ENCODE measurements at regions not wholly inside any gene's neighbourhood (a gene's known extent, or its start where the extent isn't known, plus 50 kb on each side); places are given as distances from the start of the nearest gene placed in this dataset.

GRCh38 chr2:204012072-204012653, 75.6 kb downstream of the ICOS start:
- no peak for DNase-seq (ENCODE audit: low read depth in 3 of 3)

GRCh38 chr2:204015118-204015843, 78.7 kb downstream of the ICOS start:
- DNase-seq (ENCODE audit: low read depth in 3 of 3) = no peak

- no peak for DNase-seq (ENCODE audit: low read depth in 3 of 3)
Observed at GRCh38 chr2:204018717-204019116, 82.2 kb downstream of the ICOS start.

GRCh38 chr2:204019572-204020501, 83.3 kb downstream of the ICOS start:
- peak in 1 of 3 experiments; percentile 28 for DNase-seq (ENCODE audit: low read depth in 3 of 3)

- no peak for DNase-seq (ENCODE audit: low read depth in 3 of 3)
Observed at GRCh38 chr2:204021290-204022081, 84.9 kb downstream of the ICOS start.

- no peak for DNase-seq (ENCODE audit: low read depth in 3 of 3)
Observed at GRCh38 chr2:204022550-204022949, 86.0 kb downstream of the ICOS start.

GRCh38 chr2:204023088-204023487, 86.5 kb downstream of the ICOS start:
- no peak for DNase-seq (ENCODE audit: low read depth in 3 of 3)

GRCh38 chr2:204024503-204024902, 87.9 kb downstream of the ICOS start:
- no peak for DNase-seq (ENCODE audit: low read depth in 3 of 3)

- DNase-seq (ENCODE audit: low read depth in 3 of 3) = no peak
Observed at GRCh38 chr2:204024906-204025475, 88.4 kb downstream of the ICOS start.

GRCh38 chr2:204026294-204026693, 89.7 kb downstream of the ICOS start:
- DNase-seq (ENCODE audit: low read depth in 3 of 3) = no peak

- no peak for DNase-seq (ENCODE audit: low read depth in 3 of 3)
Observed at GRCh38 chr2:204027091-204027490, 90.5 kb downstream of the ICOS start.

GRCh38 chr2:204030322-204030721, 93.8 kb downstream of the ICOS start:
- no peak for DNase-seq (ENCODE audit: low read depth in 3 of 3)

- no peak for DNase-seq (ENCODE audit: low read depth in 3 of 3)
Observed at GRCh38 chr2:204031056-204031455, 94.5 kb downstream of the ICOS start.

GRCh38 chr2:204032301-204032700, 95.7 kb downstream of the ICOS start:
- DNase-seq (ENCODE audit: low read depth in 3 of 3) = no peak

GRCh38 chr2:204033611-204034495, 97.3 kb downstream of the ICOS start:
- no peak for DNase-seq (ENCODE audit: low read depth in 3 of 3)

- no peak for DNase-seq (ENCODE audit: low read depth in 3 of 3)
Observed at GRCh38 chr2:204036706-204037105, 100.1 kb downstream of the ICOS start.

GRCh38 chr2:204037286-204037685, 100.7 kb downstream of the ICOS start:
- DNase-seq (ENCODE audit: low read depth in 3 of 3) = no peak

- DNase-seq (ENCODE audit: low read depth in 3 of 3) = no peak
Observed at GRCh38 chr2:204039298-204039838, 102.8 kb downstream of the ICOS start.

- DNase-seq (ENCODE audit: low read depth in 3 of 3) = no peak
Observed at GRCh38 chr2:204040016-204040415, 103.5 kb downstream of the ICOS start.

- no peak for DNase-seq (ENCODE audit: low read depth in 3 of 3)
Observed at GRCh38 chr2:204042401-204042800, 105.8 kb downstream of the ICOS start.
